OCI-LY3 (cell line): ENCODE measurements at regions not wholly inside any gene's neighbourhood (a gene's known extent, or its start where the extent isn't known, plus 50 kb on each side); places are given as distances from the start of the nearest gene placed in this dataset.

ENCODE experiments used
- H2AFZ ChIP-seq: fragments of 200-600, 300-600 bp; shearing (Covaris generic); 2 replicates; pipeline ENCODE4 v1.6.0; 2014; ENCODE audit warnings: antibody characterized with exemption, low read depth, low read length
- H3K27ac ChIP-seq: fragments of 200-600, 300-600 bp; sonication (generic); 2 replicates; pipeline ENCODE4 v1.5.1; 2014; ENCODE audit warnings: mild to moderate bottlenecking, low read length, moderate library complexity, mixed read lengths
- H3K27me3 ChIP-seq: fragments of 200-600, 300-600 bp; sonication (generic); 2 replicates; pipeline ENCODE4 v1.6.1; 2014; ENCODE audit warnings: low read depth, low read length, mixed read lengths
- H3K36me3 ChIP-seq: fragments of 200-600, 300-600 bp; sonication (generic); replicated peaks from 2 replicates; pipeline ENCODE3; 2014; ENCODE audit warnings: low read depth, low read length, mixed read lengths
- H3K4me1 ChIP-seq: fragments of 300-600, 200-600 bp; sonication (generic); 2 replicates; pipeline ENCODE4 v1.6.1; 2014; ENCODE audit warnings: low read length, mixed read lengths
- H3K4me2 ChIP-seq: fragments of 200-600, 300-600 bp; sonication (generic); 2 replicates; pipeline ENCODE4 v1.6.1; 2014; ENCODE audit warnings: low read length, mixed read lengths
- H3K4me3 ChIP-seq: fragments of 300-600, 200-600 bp; sonication (generic); 2 replicates; pipeline ENCODE4 v1.5.1; 2014; ENCODE audit warnings: antibody characterized with exemption, mild to moderate bottlenecking, low read length, moderate library complexity
- H3K79me2 ChIP-seq: fragments of 300-600, 200-600 bp; shearing (Covaris generic); 2 replicates; pipeline ENCODE4 v1.6.1; 2014; ENCODE audit warnings: mild to moderate bottlenecking, low read length, mixed read lengths
- H3K9ac ChIP-seq: fragments of 300-600, 200-600 bp; shearing (Covaris generic); 2 replicates; pipeline ENCODE4 v1.6.0; 2014; ENCODE audit warnings: mild to moderate bottlenecking, low read length, moderate library complexity
- H3K9me3 ChIP-seq: fragments of 200-600, 300-600 bp; shearing (Covaris generic); 2 replicates; pipeline ENCODE4 v1.6.1; 2014; ENCODE audit warnings: low read length, mixed read lengths; ENCODE audit not compliant: insufficient read depth
- H4K20me1 ChIP-seq: fragments of 200-600, 300-600 bp; sonication (generic); 2 replicates; pipeline ENCODE4 v1.6.1; 2016; ENCODE audit warnings: low read length, mixed read lengths; ENCODE audit not compliant: insufficient read depth
- CTCF ChIP-seq: fragments of 200-600, 300-600 bp; sonication (generic); IDR thresholded peaks from 2 replicates; pipeline ENCODE4 v1.5.1; 2014; ENCODE audit warnings: antibody characterized with exemption, low read length, low read depth
- EZH2phosphoT487 ChIP-seq: fragments of 200-600 bp; shearing (Covaris generic); IDR thresholded peaks from 2 replicates; pipeline ENCODE4 v1.6.1; 2018; ENCODE audit warnings: antibody characterized with exemption, mixed run types, low read depth

- Histone ChIP-seq H2AFZ (no peak overlapping the region), H4K20me1 (no peaks in the 10 kb centered on the region), H3K27me3 (no peaks in the 10 kb centered on the region), H3K4me2 (0 out of 2 replicates have a peak overlapping the region, but pooled peaks have one; percentile 6), H3K27ac (peak overlapping the region; percentile 61), H3K4me3 (no peak overlapping the region), H3K4me1 (peaks cover 30% of the 10 kb centered on the region), H3K9ac (no peak overlapping the region), H3K79me2 (no peaks in the 10 kb centered on the region), H3K36me3 (no peaks in the 10 kb centered on the region), H3K9me3 (no peaks in the 10 kb centered on the region)
- no peak for TF ChIP-seq CTCF
- no peak for TF ChIP-seq EZH2phosphoT487
These were observed 153.4 kb downstream of the ETS2 start for GRCh38 chr21:38958940-38959691.

GRCh38 chr21:38958323-38958705 lies 152.6 kb downstream of the ETS2 start:
- Histone ChIP-seq H3K27ac (peak overlapping the region; percentile 61), H3K9ac (no peak overlapping the region), H4K20me1 (no peaks in the 10 kb centered on the region), H3K9me3 (no peaks in the 10 kb centered on the region), H3K4me3 (no peak overlapping the region), H3K36me3 (no peaks in the 10 kb centered on the region), H3K4me2 (no peak overlapping the region), H2AFZ (no peak overlapping the region), H3K27me3 (no peaks in the 10 kb centered on the region), H3K79me2 (no peaks in the 10 kb centered on the region), H3K4me1 (peaks cover 30% of the 10 kb centered on the region)
- no peak for TF ChIP-seq CTCF

GRCh38 chr21:38957575-38958322 lies 152.0 kb downstream of the ETS2 start:
- Histone ChIP-seq H4K20me1 (no peaks in the 10 kb centered on the region), H3K4me3 (no peak overlapping the region), H3K27me3 (no peaks in the 10 kb centered on the region), H3K79me2 (no peaks in the 10 kb centered on the region), H3K9ac (no peak overlapping the region), H3K9me3 (no peaks in the 10 kb centered on the region), H2AFZ (no peak overlapping the region), H3K27ac (no peak overlapping the region), H3K4me2 (peak overlapping the region; percentile 38), H3K4me1 (peaks cover 30% of the 10 kb centered on the region), H3K36me3 (no peaks in the 10 kb centered on the region)
- TF ChIP-seq EZH2phosphoT487 (no peak), CTCF (no peak)

- Histone ChIP-seq H4K20me1 (no peaks in the 10 kb centered on the region), H3K4me1 (peaks cover 30% of the 10 kb centered on the region), H3K27me3 (no peaks in the 10 kb centered on the region), H3K9me3 (no peaks in the 10 kb centered on the region), H3K4me2 (peak overlapping the region; percentile 38), H3K4me3 (no peak overlapping the region), H3K36me3 (no peaks in the 10 kb centered on the region), H3K79me2 (no peaks in the 10 kb centered on the region), H3K27ac (no peak overlapping the region), H3K9ac (no peak overlapping the region), H2AFZ (no peak overlapping the region)
- TF ChIP-seq CTCF (no peak), EZH2phosphoT487 (no peak)
These were observed 151.3 kb downstream of the ETS2 start for GRCh38 chr21:38956856-38957571.
